RWPE1 (cell line): ENCODE measurements at regions not wholly inside any gene's neighbourhood (a gene's known extent, or its start where the extent isn't known, plus 50 kb on each side); places are given as distances from the start of the nearest gene placed in this dataset.

ENCODE experiments used
- CTCF ChIA-PET: fragments of 350-600 bp; sonication (Branson Sonifier 250); formaldehyde crosslinking; extraction: SDS; loops from one replicate; lab custom pipeline; 2021; lab: Yijun Ruan, JAX
- POLR2A ChIA-PET: fragments of 400-600 bp; formaldehyde crosslinking; extraction: SDS; loops from one replicate; lab custom pipeline; 2020; ENCODE audit warnings: antibody characterized with exemption; ENCODE audit not compliant: low non-redundant PET; lab: Yijun Ruan, JAX
- DNase-seq: peaks from one replicate; pipeline ENCODE4 v3.0.0; 2012; ENCODE audit warnings: low spot score
- H3K27ac ChIP-seq: fragments of 450-650 bp; 2 replicates; pipeline ENCODE4 v1.5.1; 2017
- CTCF ChIP-seq: fragments of 450-650 bp; conservative IDR thresholded peaks from 2 replicates; pipeline ENCODE4 v1.5.1; 2017; ENCODE audit warnings: low read depth, mild to moderate bottlenecking

- ChIA-PET CTCF (interaction anchor here (0.6 kb wide), 1 partner anchor 1579 kb away, joined by 4 read pairs; no protein-coding TSS in a partner anchor), POLR2A (no interaction called here)
- no peak overlapping the region for H3K27ac ChIP-seq
- peak; percentile 2 for DNase-seq
- TF ChIP-seq CTCF: no peak
These were observed 529.1 kb downstream of the ZNF804A start for GRCh38 chr2:185127412-185127811.

- TF ChIP-seq CTCF: no peak
- DNase-seq: no peak
- H3K27ac ChIP-seq: no peak overlapping the region
- CTCF ChIA-PET: no interaction called here
- POLR2A ChIA-PET: no interaction called here
These were observed 530.0 kb downstream of the ZNF804A start for GRCh38 chr2:185128346-185128745.

GRCh38 chr2:185128996-185129395 is 530.7 kb downstream of the ZNF804A start:
- POLR2A ChIA-PET: no interaction called here
- no peak for TF ChIP-seq CTCF
- CTCF ChIA-PET: no interaction called here
- DNase-seq: no peak
- no peak overlapping the region for H3K27ac ChIP-seq

- POLR2A ChIA-PET: no interaction called here
- no peak overlapping the region for H3K27ac ChIP-seq
- TF ChIP-seq CTCF: no peak
- no peak for DNase-seq
- CTCF ChIA-PET: no interaction called here
These were observed 532.4 kb downstream of the ZNF804A start for GRCh38 chr2:185130685-185131084.

GRCh38 chr2:185132501-185133041 is 534.2 kb downstream of the ZNF804A start:
- ChIA-PET CTCF (no interaction called here), POLR2A (no interaction called here)
- no peak overlapping the region for H3K27ac ChIP-seq
- no peak for TF ChIP-seq CTCF
- no peak for DNase-seq

- TF ChIP-seq CTCF: no peak
- ChIA-PET POLR2A (no interaction called here), CTCF (no interaction called here)
- no peak for DNase-seq
- no peak overlapping the region for H3K27ac ChIP-seq
These were observed 539.4 kb downstream of the ZNF804A start for GRCh38 chr2:185137700-185138099.
